ENCODE measurements at regions not wholly inside any gene's neighbourhood (a gene's known extent, or its start where the extent isn't known, plus 50 kb on each side); places are given as distances from the start of the nearest gene placed in this dataset.

GRCh38 chr2:22826703-22827102 lies 558.3 kb upstream of the KLHL29 start:
- peak; percentile 24 to 58 (median 34) for DNase-seq

- peak; percentile 22 to 52 (median 25) for DNase-seq
Observed at GRCh38 chr2:22829791-22830190, 555.2 kb upstream of the KLHL29 start.

- peak in 2 of 3 donors; percentile 22 to 37 for DNase-seq
Observed at GRCh38 chr2:22832196-22832595, 552.8 kb upstream of the KLHL29 start.

GRCh38 chr2:22838461-22838860 lies 546.5 kb upstream of the KLHL29 start:
- DNase-seq, result no peak

GRCh38 chr2:22842205-22842869 lies 542.6 kb upstream of the KLHL29 start:
- DNase-seq, result peak in 1 of 3 donors; percentile 36

GRCh38 chr2:22843919-22844537 lies 541.0 kb upstream of the KLHL29 start:
- DNase-seq, result peak in 1 of 3 donors; percentile 11

GRCh38 chr2:22850310-22850709 lies 534.7 kb upstream of the KLHL29 start:
- no peak for DNase-seq

GRCh38 chr2:22854588-22854987 lies 530.4 kb upstream of the KLHL29 start:
- no peak for DNase-seq

GRCh38 chr2:22855081-22855480 lies 529.9 kb upstream of the KLHL29 start:
- DNase-seq, result no peak

GRCh38 chr2:22855761-22856184 lies 529.2 kb upstream of the KLHL29 start:
- DNase-seq, result no peak

GRCh38 chr2:22867973-22868372 lies 517.0 kb upstream of the KLHL29 start:
- no peak for DNase-seq

- no peak for DNase-seq
Observed at GRCh38 chr2:22878121-22878520, 506.9 kb upstream of the KLHL29 start.

- DNase-seq, result no peak
Observed at GRCh38 chr2:22879009-22879863, 505.7 kb upstream of the KLHL29 start.

- DNase-seq, result no peak
Observed at GRCh38 chr2:22880161-22880560, 504.8 kb upstream of the KLHL29 start.

- DNase-seq, result no peak
Observed at GRCh38 chr2:22882011-22882410, 503.0 kb upstream of the KLHL29 start.

- no peak for DNase-seq
Observed at GRCh38 chr2:22882643-22883042, 502.3 kb upstream of the KLHL29 start.

GRCh38 chr2:22883054-22883453 lies 501.9 kb upstream of the KLHL29 start:
- no peak for DNase-seq

- DNase-seq, result no peak
Observed at GRCh38 chr2:22885245-22885644, 499.7 kb upstream of the KLHL29 start.

GRCh38 chr2:22887426-22887825 lies 497.6 kb upstream of the KLHL29 start:
- no peak for DNase-seq

GRCh38 chr2:22887845-22888244 lies 497.1 kb upstream of the KLHL29 start:
- no peak for DNase-seq

GRCh38 chr2:22890132-22890531 lies 494.8 kb upstream of the KLHL29 start:
- DNase-seq, result no peak

- DNase-seq, result no peak
Observed at GRCh38 chr2:22893761-22894517, 491.0 kb upstream of the KLHL29 start.

Data from muscle of back (tissue), 3 donors.